AG09309 (cell line): ENCODE measurements at regions not wholly inside any gene's neighbourhood (a gene's known extent, or its start where the extent isn't known, plus 50 kb on each side); places are given as distances from the start of the nearest gene placed in this dataset.

Experiments used
- DNase-seq: peaks from one replicate; pipeline ENCODE4 v3.0.0-alpha.2; 2010; ENCODE audit warnings: low read depth
- H3K4me3 ChIP-seq: 2 replicates; pipeline ENCODE4 v1.5.1; 2011; ENCODE audit warnings: mild to moderate bottlenecking, low read depth, low read length, moderate library complexity; ENCODE audit not compliant: control insufficient read depth
- CTCF ChIP-seq: IDR thresholded peaks from 2 replicates; pipeline ENCODE4 v1.5.1; 2011; ENCODE audit warnings: mild to moderate bottlenecking, low read depth, low read length, inconsistent platforms; ENCODE audit not compliant: insufficient read depth, control insufficient read depth; ENCODE audit errors: missing control alignments

GRCh38 chr1:106608841-106609240, 447.6 kb upstream of the PRMT6 start:
- no peak for DNase-seq
- H3K4me3 ChIP-seq: no peak overlapping the region
- TF ChIP-seq CTCF: no peak

GRCh38 chr1:106613068-106613467, 443.4 kb upstream of the PRMT6 start:
- no peak overlapping the region for H3K4me3 ChIP-seq
- DNase-seq: no peak
- TF ChIP-seq CTCF: no peak

- DNase-seq: no peak
- H3K4me3 ChIP-seq: no peak overlapping the region
- TF ChIP-seq CTCF: no peak
Measured at GRCh38 chr1:106613861-106614260, 442.6 kb upstream of the PRMT6 start.

GRCh38 chr1:106615473-106615872, 441.0 kb upstream of the PRMT6 start:
- no peak overlapping the region for H3K4me3 ChIP-seq
- DNase-seq: no peak
- no peak for TF ChIP-seq CTCF

- DNase-seq: no peak
- no peak overlapping the region for H3K4me3 ChIP-seq
- no peak for TF ChIP-seq CTCF
Measured at GRCh38 chr1:106619080-106619826, 437.2 kb upstream of the PRMT6 start.

GRCh38 chr1:106619827-106620134, 436.7 kb upstream of the PRMT6 start:
- H3K4me3 ChIP-seq: no peak overlapping the region
- TF ChIP-seq CTCF: no peak

More at GRCh38 chr1:106619827-106620134, 436.7 kb upstream of the PRMT6 start:
- DNase-seq: no peak
